Pancreas (tissue), 10 donors: ENCODE measurements at regions not wholly inside any gene's neighbourhood (a gene's known extent, or its start where the extent isn't known, plus 50 kb on each side); places are given as distances from the start of the nearest gene placed in this dataset.
"Not testable (repeated sequence)": the region's sequence is repeated elsewhere in the genome, so short reads cannot be mapped to it uniquely, and the experiment has no call there.

Source experiments
- ATAC-seq, 4 donors: fragments of 200-7000 bp; cut with Tn5 transposase; one replicate each; pipeline versions ENCODE4 v1.8.0 to v1.9.1; 2020; ENCODE audit warnings: mild to moderate bottlenecking in 4 of 4, moderate library complexity in 4 of 4
- DNase-seq, 6 donors: peaks; one replicate each; pipeline ENCODE4 v3.0.0-alpha.2; 2020
- FAIRE-seq: peaks from 2 replicates; lab custom pipeline; 2012; peaks lifted over from hg19 to GRCh38; lab: Jason Lieb, UNC
- H3K27ac ChIP-seq, 4 donors: fragments of 200-600 bp; sonication (generic); 1 replicate in 3 of 4; 2 replicates in 1 of 4; pipeline versions ENCODE4 v1.5.0 to v1.8.0; 2020
- H3K27me3 ChIP-seq, 4 donors: fragments of 200-600 bp; one replicate each; pipeline ENCODE4 v1.8.0; 2021
- H3K36me3 ChIP-seq, 3 donors: fragments of 200-600 bp; sonication (generic) in 1 of 3; one replicate each; pipeline versions ENCODE4 v1.5.0 to v1.8.0; 2020 to 2021
- H3K4me1 ChIP-seq, 3 donors: fragments of 200-600 bp; one replicate each; pipeline ENCODE4 v1.8.0; 2021
- H3K4me3 ChIP-seq, 4 donors: fragments of 200-600 bp; sonication (generic) in 2 of 4; one replicate each; pipeline versions ENCODE4 v1.5.0 to v1.8.0; 2020 to 2021
- H3K9me3 ChIP-seq, 4 donors: fragments of 200-600 bp; one replicate each; pipeline ENCODE4 v1.8.0; 2021
- CTCF ChIP-seq, 4 donors: fragments of 200-600 bp; sonication (generic) in 3 of 4; IDR thresholded peaks; one replicate each; pipeline versions ENCODE4 v1.5.0 to v1.8.0; 2021; ENCODE audit warnings: antibody characterized with exemption in 4 of 4
- WGBS, 2 donors: extraction: QIAGEN DNeasy Blood & Tissue Kit; methylation state at CpG; one replicate each; pipeline ENCODE4 v1.1.7; 2013; 5-methylcytosine and 5-hydroxymethylcytosine counted together
- intact Hi-C, 3 donors: fragments of 100-400 bp; cut with DNase I; formaldehyde crosslinking; loops; one replicate each; pipeline versions ENCODE4 v1.11.1 to v1.14.2; 2022
- donor health status: healthy with polysubstance abuse.
- donor health status: DM: no; HTN: no; CAD: no; lungs with moderate emphysema.
- donor health status: DM: no; HTN: no; CAD: no.
- donor health status: control.
- donor health status: control.
- donor health status: Bipolar disorder and iron deficiency.
- donor health status: DM: yes; HTN: yes; CAD: no.
- donor health status: DM: no; HTN: no; CAD: no.
- donor health status: DM: no; HTN: no; CAD: no.
- donor health status: DM: yes; HTN: yes; CAD: no.

DNA sequence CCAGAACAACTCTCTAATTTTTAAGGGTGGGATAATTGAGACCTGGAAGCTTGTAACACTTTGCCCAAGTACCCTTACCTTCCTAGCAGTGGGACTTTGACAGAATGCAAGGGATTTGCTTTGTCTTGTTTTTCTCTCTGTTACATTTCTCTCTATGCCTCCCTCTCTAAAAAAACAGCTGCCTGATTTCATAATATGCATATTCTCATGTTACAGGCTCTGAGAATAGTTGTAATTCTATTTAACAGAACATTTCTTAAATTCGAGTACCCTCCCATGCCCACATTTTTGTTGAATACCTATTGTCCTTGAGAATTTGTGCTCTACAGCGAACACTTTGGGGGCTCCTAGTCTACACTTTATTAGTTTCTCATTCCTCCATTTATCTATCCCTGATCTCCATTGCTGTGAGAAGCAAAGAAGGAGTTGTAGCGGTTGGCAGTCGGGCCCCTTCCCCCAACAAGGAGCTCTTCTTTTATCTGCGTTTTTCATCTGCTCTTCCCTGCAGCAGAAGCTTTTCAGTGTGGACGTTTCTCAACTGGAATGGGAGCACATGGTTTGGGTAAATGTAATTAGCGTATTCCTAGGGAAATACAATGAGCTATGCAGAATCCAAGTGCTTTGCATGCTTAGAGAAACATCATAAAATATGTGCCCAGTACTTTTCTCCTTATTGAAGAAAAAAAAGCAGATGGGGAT lies 117.7 kb upstream of the CCDC90B start:
- no peaks in the 10 kb centered on the region for H3K27me3 ChIP-seq
- intact Hi-C loops, result no loop called here
- H3K4me3 ChIP-seq, result no peak overlapping the region
- TF ChIP-seq CTCF (IDR thresholded peaks at IDR 0.05), result no peak
- no peaks in the 10 kb centered on the region for H3K36me3 ChIP-seq
- ATAC-seq (no peak), DNase-seq (no peak), FAIRE-seq (no peak)
- no peaks in the 10 kb centered on the region for H3K9me3 ChIP-seq
- no peak overlapping the region for H3K27ac ChIP-seq
- H3K4me1 ChIP-seq, result peaks cover 0 to 3% (median 3%) of the 10 kb centered on the region in 3 donors
- 74 to 78% methylated on average over 7 of the region's 7 CpGs for WGBS, 2 donors

GRCh38 chr11:83401506-83402225 lies 115.5 kb upstream of the CCDC90B start:
- no peak for TF ChIP-seq CTCF (IDR thresholded peaks at IDR 0.05)
- no peak overlapping the region for H3K27ac ChIP-seq
- 73 to 83% methylated on average over 1 of the region's 1 CpG for WGBS, 2 donors
- H3K9me3 ChIP-seq, result no peaks in the 10 kb centered on the region
- H3K36me3 ChIP-seq, result no peaks in the 10 kb centered on the region
- intact Hi-C loops, result no loop called here
- no peaks in the 10 kb centered on the region for H3K4me1 ChIP-seq
- ATAC-seq (no peak), FAIRE-seq (no peak), DNase-seq (no peak)
- H3K27me3 ChIP-seq, result no peaks in the 10 kb centered on the region
- H3K4me3 ChIP-seq, result no peak overlapping the region

DNA sequence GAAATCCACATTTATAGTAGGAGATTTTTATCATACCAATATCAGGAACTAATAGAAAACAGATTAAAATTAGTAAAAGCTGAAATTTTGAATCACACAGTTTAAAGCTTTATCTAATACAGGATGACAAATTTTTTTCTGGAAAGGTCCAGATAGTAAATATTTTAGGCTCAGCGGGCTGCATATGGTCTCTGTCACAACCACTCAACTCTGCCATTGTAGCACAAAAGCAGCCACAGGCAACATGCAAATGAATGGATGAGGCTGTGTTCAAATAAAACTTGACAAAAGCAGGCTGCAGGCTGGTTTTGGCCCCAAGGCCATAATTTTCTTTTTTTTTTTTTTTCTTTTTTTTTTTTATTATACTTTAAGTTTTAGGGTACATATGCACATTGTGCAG lies 108.2 kb upstream of the CCDC90B start:
- FAIRE-seq, result no peak
- no peaks in the 10 kb centered on the region for H3K9me3 ChIP-seq
- no peaks in the 10 kb centered on the region for H3K4me1 ChIP-seq
- H3K36me3 ChIP-seq, result no peaks in the 10 kb centered on the region
- H3K27ac ChIP-seq, result no peak overlapping the region
- no peak for TF ChIP-seq CTCF (IDR thresholded peaks at IDR 0.05)
- 96 to 98% methylated on average over 1 of the region's 1 CpG for WGBS, 2 donors
- intact Hi-C loops, result no loop called here
- no peaks in the 10 kb centered on the region for H3K27me3 ChIP-seq
- no peak for ATAC-seq
- H3K4me3 ChIP-seq, result no peak overlapping the region
- DNase-seq, result no peak

DNA sequence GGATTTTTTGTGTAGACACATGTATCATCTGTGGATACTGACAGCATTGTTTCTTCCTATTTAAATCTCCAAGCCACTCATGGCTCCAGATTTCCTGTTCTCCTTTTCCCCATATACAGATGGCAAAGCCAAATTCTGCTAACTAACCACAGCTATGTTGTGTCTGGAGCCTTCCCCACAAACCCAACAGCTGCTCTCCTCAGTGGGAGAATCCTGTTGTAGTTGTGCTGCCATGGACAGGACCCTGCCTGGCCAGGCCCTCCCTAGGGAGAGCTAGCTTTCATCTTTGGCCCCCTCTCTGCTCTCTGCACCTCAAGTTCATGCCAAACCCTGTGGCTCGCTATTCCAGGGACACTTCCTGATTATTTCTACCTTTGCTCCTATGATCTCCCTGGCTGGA lies 106.4 kb upstream of the CCDC90B start:
- intact Hi-C loops, result no loop called here
- H3K27me3 ChIP-seq, result no peaks in the 10 kb centered on the region
- TF ChIP-seq CTCF (IDR thresholded peaks at IDR 0.05), result no peak
- H3K9me3 ChIP-seq, result no peaks in the 10 kb centered on the region
- H3K36me3 ChIP-seq, result no peaks in the 10 kb centered on the region
- H3K27ac ChIP-seq, result no peak overlapping the region
- ATAC-seq (no peak), DNase-seq (no peak), FAIRE-seq (no peak)
- WGBS, 2 donors, result 89 to 90% methylated on average over 1 of the region's 1 CpG
- H3K4me3 ChIP-seq, result no peak overlapping the region
- no peaks in the 10 kb centered on the region for H3K4me1 ChIP-seq

- Histone ChIP-seq H3K9me3 (no peaks in the 10 kb centered on the region), H3K27ac (no peak overlapping the region), H3K4me1 (no peaks in the 10 kb centered on the region), H3K4me3 (no peak overlapping the region), H3K36me3 (no peaks in the 10 kb centered on the region), H3K27me3 (no peaks in the 10 kb centered on the region)
- 69 to 84% methylated on average over 1 of the region's 1 CpG for WGBS, 2 donors
- FAIRE-seq (no peak), ATAC-seq (no peak), DNase-seq (no peak)
- intact Hi-C loops, result no loop called here
- no peak for TF ChIP-seq CTCF (IDR thresholded peaks at IDR 0.05)
These were observed 103.8 kb upstream of the CCDC90B start for GRCh38 chr11:83389975-83390374.

DNA sequence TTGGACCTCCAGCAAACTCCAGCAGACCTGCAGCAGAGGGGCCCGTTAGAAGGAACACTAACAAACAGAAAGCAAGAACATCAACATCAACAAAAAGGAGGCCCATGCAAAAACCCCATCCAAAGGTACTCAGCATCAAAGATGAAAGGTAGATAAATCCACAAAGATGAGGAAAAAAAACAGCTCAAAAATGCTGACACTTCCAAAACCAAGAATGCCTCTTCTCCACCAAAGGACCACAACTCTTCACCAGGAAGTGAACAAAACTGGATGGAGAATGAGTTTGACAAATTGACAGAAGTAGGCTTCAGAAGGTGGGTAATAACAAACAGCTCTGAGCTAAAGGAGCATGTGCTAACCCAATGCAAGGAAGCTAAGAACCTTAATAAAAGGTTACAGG lies 97.7 kb upstream of the CCDC90B start:
- FAIRE-seq, H3K4me1 ChIP-seq, H3K27me3 ChIP-seq, H3K9me3 ChIP-seq, H3K4me3 ChIP-seq, DNase-seq, H3K36me3 ChIP-seq, ATAC-seq, intact Hi-C loops, H3K27ac ChIP-seq: not testable (repeated sequence)
- 73 to 78% methylated on average over 1 of the region's 1 CpG for WGBS, 2 donors
